HepG2 (cell line): ENCODE measurements at regions not wholly inside any gene's neighbourhood (a gene's known extent, or its start where the extent isn't known, plus 50 kb on each side); places are given as distances from the start of the nearest gene placed in this dataset.

Experiments used
- ATAC-seq: fragments of 200-7000 bp; cut with Tn5 transposase; 3 replicates; pipeline ENCODE4 v1.9.1; 2020; ENCODE audit warnings: mild to moderate bottlenecking, moderate library complexity
- BruUV-seq: library from RNA; stranded (reverse); fragments of 400-500 nt; replicated peaks from 2 replicates; lab custom pipeline; 2021; lab: Mats Ljungman, UMichigan
- CTCF ChIA-PET: fragments of 300-600 bp; formaldehyde crosslinking; extraction: SDS; loops from one replicate; lab custom pipeline; 2021; ENCODE audit warnings: low total read pairs, inconsistent platforms, low intra/inter-chr PET ratio; lab: Yijun Ruan, JAX
- POLR2A ChIA-PET: fragments of 350-600 bp; sonication (Branson Sonifier 250); formaldehyde crosslinking; loops from one replicate; lab custom pipeline; 2020; ENCODE audit warnings: antibody characterized with exemption, inconsistent platforms; lab: Yijun Ruan, JAX
- DNase-seq: peaks from one replicate; pipeline ENCODE4 v3.0.0-alpha.2; 2015; ENCODE audit warnings: low spot score
- FAIRE-seq: peaks from 3 replicates; lab custom pipeline; 2011; peaks lifted over from hg19 to GRCh38; lab: Jason Lieb, UNC
- H2AFZ ChIP-seq: one replicate; pipeline ENCODE4 v1.6.1; 2011; ENCODE audit warnings: low read length, inconsistent platforms
- H3K27ac ChIP-seq: fragments of 300-600 bp; 3 replicates; pipeline ENCODE4 v1.8.0; 2011; ENCODE audit warnings: mixed run types, mild to moderate bottlenecking, mixed read lengths, low read length, inconsistent platforms; ENCODE audit not compliant: insufficient read depth; ENCODE audit errors: extremely low read length
- H3K27me3 ChIP-seq, 2 experiments: fragments of 200-600 bp in 1 of 2; 2 replicates in 1 of 2; 3 replicates in 1 of 2; pipeline versions ENCODE4 v1.6.0 to v1.8.0; 2011; ENCODE audit warnings: low read length in 2 of 2, mild to moderate bottlenecking in 2 of 2, moderate library complexity in 2 of 2, inconsistent platforms in 1 of 2; ENCODE audit not compliant: insufficient read depth in 2 of 2, control insufficient read depth in 1 of 2
- H3K36me3 ChIP-seq, 2 experiments: fragments of 200-600 bp in 1 of 2; replicated peaks in 1 of 2; 2 replicates in 1 of 2; 3 replicates in 1 of 2; pipeline versions ENCODE4 v1.5.1 to v1.8.0; 2011; ENCODE audit warnings: low read length in 2 of 2, inconsistent platforms in 1 of 2; ENCODE audit not compliant: insufficient read depth in 2 of 2, control insufficient read depth in 1 of 2
- H3K4me1 ChIP-seq: 2 replicates; pipeline ENCODE4 v1.5.1; 2012; ENCODE audit warnings: low read length, inconsistent platforms; ENCODE audit not compliant: insufficient read depth
- H3K4me2 ChIP-seq: 2 replicates; pipeline ENCODE4 v1.6.0; 2011; ENCODE audit warnings: low read depth, low read length, inconsistent platforms
- H3K4me3 ChIP-seq, 3 experiments: fragments of 200-600 bp in 1 of 3; sonication (generic), shearing (Covaris generic) in 1 of 3; replicated peaks in 1 of 3; 2 replicates each; pipeline ENCODE4 v1.5.1; 2011 to 2016; ENCODE audit warnings: low read length in 3 of 3, inconsistent platforms in 2 of 3, low read depth in 2 of 3, mild to moderate bottlenecking in 2 of 3, control low read depth in 1 of 3, mixed read lengths in 1 of 3; ENCODE audit not compliant: insufficient read depth in 1 of 3
- H3K79me2 ChIP-seq: one replicate; pipeline ENCODE4 v1.6.1; 2011; ENCODE audit warnings: low read length, inconsistent platforms; ENCODE audit not compliant: insufficient read depth
- H3K9ac ChIP-seq: 2 replicates; pipeline ENCODE4 v1.6.0; 2011; ENCODE audit warnings: mild to moderate bottlenecking, low read depth, low read length, inconsistent platforms; ENCODE audit not compliant: insufficient read depth
- H3K9me3 ChIP-seq: 2 replicates; pipeline ENCODE4 v1.5.1; 2012; ENCODE audit warnings: mild to moderate bottlenecking, low read length
- H4K20me1 ChIP-seq: 2 replicates; pipeline ENCODE4 v1.6.0; 2011; ENCODE audit warnings: inconsistent platforms, mild to moderate bottlenecking, low read length, moderate library complexity; ENCODE audit not compliant: insufficient read depth
- CEBPG ChIP-seq: IDR thresholded peaks from 2 replicates; pipeline ENCODE4 v1.6.1; 2016
- GATAD2A ChIP-seq: IDR thresholded peaks from 2 replicates; pipeline ENCODE4 v1.6.1; 2016
- MAFG ChIP-seq: sonication (generic); formaldehyde crosslinking; IDR thresholded peaks from 2 replicates; pipeline ENCODE4 v1.5.1; 2020; ENCODE audit warnings: mild to moderate bottlenecking, missing genetic modification reagents
- PCBP2 ChIP-seq: fragments of 200-400 bp; formaldehyde crosslinking; optimal IDR thresholded peaks from 2 replicates; pipeline ENCODE3; 2018; ENCODE audit warnings: low read length, low read depth; ENCODE audit not compliant: poor library complexity, severe bottlenecking
- PHF8 ChIP-seq: sonication (generic); formaldehyde crosslinking; IDR thresholded peaks from 2 replicates; pipeline ENCODE4 v1.5.0; 2020; ENCODE audit warnings: missing genetic modification reagents
- PLRG1 ChIP-seq: fragments of 450-650 bp; conservative IDR thresholded peaks from 2 replicates; pipeline ENCODE4 v1.6.1; 2016
- RBFOX2 ChIP-seq: fragments of 200-400 bp; formaldehyde crosslinking; IDR thresholded peaks from 2 replicates; pipeline ENCODE4 v1.6.1; 2017; ENCODE audit warnings: low read depth, mild to moderate bottlenecking, low read length
- RELA ChIP-seq: sonication (generic); formaldehyde crosslinking; IDR thresholded peaks from 2 replicates; pipeline ENCODE4 v1.4.0; 2020; ENCODE audit warnings: missing genetic modification reagents
- SOX6 ChIP-seq, 2 experiments: fragments of 450-650 bp in 1 of 2; sonication (generic) in 1 of 2; formaldehyde crosslinking in 1 of 2; IDR thresholded peaks; 2 replicates each; pipeline versions ENCODE4 v1.4.0 to v1.6.1; 2017 to 2020; ENCODE audit warnings: antibody characterized with exemption in 1 of 2, mild to moderate bottlenecking in 1 of 2, missing genetic modification reagents in 1 of 2
- ZC3H13 ChIP-seq: sonication (generic); formaldehyde crosslinking; IDR thresholded peaks from 2 replicates; pipeline ENCODE4 v1.8.1; 2023; ENCODE audit warnings: mild to moderate bottlenecking, missing genetic modification reagents, moderate library complexity
- ZNF235 ChIP-seq: sonication (generic); formaldehyde crosslinking; IDR thresholded peaks from 2 replicates; pipeline ENCODE4 v1.8.1; 2023; ENCODE audit warnings: mild to moderate bottlenecking, missing genetic modification reagents, borderline replicate concordance
- ZNF605 ChIP-seq: sonication (generic); formaldehyde crosslinking; IDR thresholded peaks from 2 replicates; pipeline ENCODE4 v1.8.0; 2022; ENCODE audit warnings: mild to moderate bottlenecking, missing genetic modification reagents
- ZNF772 ChIP-seq: sonication (generic); formaldehyde crosslinking; IDR thresholded peaks from 2 replicates; pipeline ENCODE4 v1.5.0; 2020; ENCODE audit warnings: mild to moderate bottlenecking, missing genetic modification reagents
- WGBS: methylation state at CpG from one replicate; pipeline ENCODE4 v1.1.6; 2017; ENCODE audit warnings: low lambda C conversion rate; 5-methylcytosine and 5-hydroxymethylcytosine counted together
- in situ Hi-C: cut with HindIII; loops from 2 replicates; pipeline ENCODE4 v1.10.0; 2017; ENCODE audit warnings: low pct_unique_long_range_greater_than_20kb; ENCODE audit not compliant: extremely low pct_ligation_motif_present
- intact Hi-C: fragments of 100-400 bp; cut with micrococcal nuclease; formaldehyde crosslinking; loops from one replicate; pipeline ENCODE4 v1.10.0; 2022; ENCODE audit not compliant: unreplicated experiment
- TF ChIP-seq, protein P1 (sequence below): sonication (generic); formaldehyde crosslinking; IDR thresholded peaks from 2 replicates; pipeline ENCODE4 v1.4.0; 2020; ENCODE audit warnings: low read depth, mild to moderate bottlenecking, missing genetic modification reagents
- TF ChIP-seq, protein P2 (sequence below): IDR thresholded peaks from 2 replicates; pipeline ENCODE4 v1.6.1; 2016; ENCODE audit warnings: missing genetic modification reagents, missing compliant biosample characterization
- TF ChIP-seq, protein P3 (sequence below): sonication (generic); formaldehyde crosslinking; IDR thresholded peaks from 2 replicates; pipeline ENCODE4 v1.4.0; 2020; ENCODE audit warnings: low read depth, mild to moderate bottlenecking, missing genetic modification reagents
- TF ChIP-seq, protein P4 (sequence below): sonication (generic); formaldehyde crosslinking; IDR thresholded peaks from 2 replicates; pipeline ENCODE4 v1.8.1; 2022; ENCODE audit warnings: mild to moderate bottlenecking, missing genetic modification reagents
- TF ChIP-seq, protein P5 (sequence below): sonication (generic); formaldehyde crosslinking; IDR thresholded peaks from 2 replicates; pipeline ENCODE4 v1.5.1; 2020; ENCODE audit warnings: missing genetic modification reagents, mild to moderate bottlenecking, borderline replicate concordance

DNA sequence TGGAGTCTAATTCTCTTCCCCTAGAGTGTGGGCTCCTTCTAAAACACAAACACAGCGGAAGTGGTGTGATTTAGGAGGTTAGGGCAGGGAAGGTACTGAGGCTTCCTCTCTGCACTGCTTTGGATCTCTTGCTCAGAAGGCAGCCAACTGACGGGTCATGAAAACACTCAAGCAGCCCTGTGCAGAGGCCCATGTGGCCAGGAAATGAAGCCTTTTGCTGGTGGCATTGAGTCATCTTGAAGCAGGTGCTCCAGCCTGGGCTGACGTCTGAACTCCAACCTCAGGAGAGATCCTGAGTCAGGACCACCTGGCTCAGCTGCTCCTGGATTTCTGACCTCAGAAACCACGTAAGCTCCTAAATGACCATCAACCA is 72.9 kb downstream of the MRM1 start:
- H3K27me3 ChIP-seq, result peaks cover 2 to 22% of the 10 kb centered on the region in 2 experiments; a peak in 2 of 5 replicates
- WGBS, result 5% methylated on average over 4 of the region's 4 CpGs
- no peak for ATAC-seq
- in situ Hi-C loops, result no loop called here
- DNase-seq, result no peak
- H4K20me1 ChIP-seq, result no peaks in the 10 kb centered on the region
- H3K4me3 ChIP-seq, result no peak overlapping the region
- POLR2A ChIA-PET, result interaction anchor here (0.6 kb wide), 1 partner anchor 130 kb away, joined by 3 read pairs; no protein-coding TSS in a partner anchor
- no peaks in the 10 kb centered on the region for H3K4me1 ChIP-seq
- FAIRE-seq, result no peak
- no peak overlapping the region for H3K9ac ChIP-seq
- no peak for TF ChIP-seq RBFOX2
- TF ChIP-seq ZC3H13, result no peak
- TF ChIP-seq, protein P1, sequence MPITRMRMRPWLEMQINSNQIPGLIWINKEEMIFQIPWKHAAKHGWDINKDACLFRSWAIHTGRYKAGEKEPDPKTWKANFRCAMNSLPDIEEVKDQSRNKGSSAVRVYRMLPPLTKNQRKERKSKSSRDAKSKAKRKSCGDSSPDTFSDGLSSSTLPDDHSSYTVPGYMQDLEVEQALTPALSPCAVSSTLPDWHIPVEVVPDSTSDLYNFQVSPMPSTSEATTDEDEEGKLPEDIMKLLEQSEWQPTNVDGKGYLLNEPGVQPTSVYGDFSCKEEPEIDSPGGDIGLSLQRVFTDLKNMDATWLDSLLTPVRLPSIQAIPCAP (CRISPR knock-in tag), result no peak
- no peak for TF ChIP-seq ZNF235 (CRISPR knock-in tag)
- no peak for TF ChIP-seq MAFG
- TF ChIP-seq PHF8 (CRISPR knock-in tag), result no peak
- TF ChIP-seq, protein P2, sequence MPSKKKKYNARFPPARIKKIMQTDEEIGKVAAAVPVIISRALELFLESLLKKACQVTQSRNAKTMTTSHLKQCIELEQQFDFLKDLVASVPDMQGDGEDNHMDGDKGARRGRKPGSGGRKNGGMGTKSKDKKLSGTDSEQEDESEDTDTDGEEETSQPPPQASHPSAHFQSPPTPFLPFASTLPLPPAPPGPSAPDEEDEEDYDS (CRISPR knock-in tag), result no peak
- no peak for TF ChIP-seq GATAD2A (CRISPR knock-in tag)
- TF ChIP-seq ZNF605 (CRISPR knock-in tag), result no peak
- TF ChIP-seq SOX6 (IDR thresholded peaks at IDR 0.05), result no peak
- TF ChIP-seq SOX6 (CRISPR knock-in tag; IDR thresholded peaks at IDR 0.05), result no peak
- no peak for TF ChIP-seq RELA (CRISPR knock-in tag)
- no peak for TF ChIP-seq PLRG1
- TF ChIP-seq, protein P3, sequence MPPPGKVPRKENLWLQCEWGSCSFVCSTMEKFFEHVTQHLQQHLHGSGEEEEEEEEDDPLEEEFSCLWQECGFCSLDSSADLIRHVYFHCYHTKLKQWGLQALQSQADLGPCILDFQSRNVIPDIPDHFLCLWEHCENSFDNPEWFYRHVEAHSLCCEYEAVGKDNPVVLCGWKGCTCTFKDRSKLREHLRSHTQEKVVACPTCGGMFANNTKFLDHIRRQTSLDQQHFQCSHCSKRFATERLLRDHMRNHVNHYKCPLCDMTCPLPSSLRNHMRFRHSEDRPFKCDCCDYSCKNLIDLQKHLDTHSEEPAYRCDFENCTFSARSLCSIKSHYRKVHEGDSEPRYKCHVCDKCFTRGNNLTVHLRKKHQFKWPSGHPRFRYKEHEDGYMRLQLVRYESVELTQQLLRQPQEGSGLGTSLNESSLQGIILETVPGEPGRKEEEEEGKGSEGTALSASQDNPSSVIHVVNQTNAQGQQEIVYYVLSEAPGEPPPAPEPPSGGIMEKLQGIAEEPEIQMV (CRISPR knock-in tag), result no peak
- TF ChIP-seq, protein P4, sequence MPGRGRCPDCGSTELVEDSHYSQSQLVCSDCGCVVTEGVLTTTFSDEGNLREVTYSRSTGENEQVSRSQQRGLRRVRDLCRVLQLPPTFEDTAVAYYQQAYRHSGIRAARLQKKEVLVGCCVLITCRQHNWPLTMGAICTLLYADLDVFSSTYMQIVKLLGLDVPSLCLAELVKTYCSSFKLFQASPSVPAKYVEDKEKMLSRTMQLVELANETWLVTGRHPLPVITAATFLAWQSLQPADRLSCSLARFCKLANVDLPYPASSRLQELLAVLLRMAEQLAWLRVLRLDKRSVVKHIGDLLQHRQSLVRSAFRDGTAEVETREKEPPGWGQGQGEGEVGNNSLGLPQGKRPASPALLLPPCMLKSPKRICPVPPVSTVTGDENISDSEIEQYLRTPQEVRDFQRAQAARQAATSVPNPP, result no peak
- TF ChIP-seq PCBP2, result no peak
- TF ChIP-seq, protein P5, sequence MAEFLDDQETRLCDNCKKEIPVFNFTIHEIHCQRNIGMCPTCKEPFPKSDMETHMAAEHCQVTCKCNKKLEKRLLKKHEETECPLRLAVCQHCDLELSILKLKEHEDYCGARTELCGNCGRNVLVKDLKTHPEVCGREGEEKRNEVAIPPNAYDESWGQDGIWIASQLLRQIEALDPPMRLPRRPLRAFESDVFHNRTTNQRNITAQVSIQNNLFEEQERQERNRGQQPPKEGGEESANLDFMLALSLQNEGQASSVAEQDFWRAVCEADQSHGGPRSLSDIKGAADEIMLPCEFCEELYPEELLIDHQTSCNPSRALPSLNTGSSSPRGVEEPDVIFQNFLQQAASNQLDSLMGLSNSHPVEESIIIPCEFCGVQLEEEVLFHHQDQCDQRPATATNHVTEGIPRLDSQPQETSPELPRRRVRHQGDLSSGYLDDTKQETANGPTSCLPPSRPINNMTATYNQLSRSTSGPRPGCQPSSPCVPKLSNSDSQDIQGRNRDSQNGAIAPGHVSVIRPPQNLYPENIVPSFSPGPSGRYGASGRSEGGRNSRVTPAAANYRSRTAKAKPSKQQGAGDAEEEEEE, result no peak
- TF ChIP-seq CEBPG (CRISPR knock-in tag), result no peak
- no peak for TF ChIP-seq ZNF772 (CRISPR knock-in tag)
- BruUV-seq, result no TSS peak
- H3K4me2 ChIP-seq, result no peak overlapping the region
- intact Hi-C loops, result no loop called here
- CTCF ChIA-PET, result no interaction called here
- H3K36me3 ChIP-seq, result no peaks in the 10 kb centered on the region
- no peaks in the 10 kb centered on the region for H3K79me2 ChIP-seq
- no peak overlapping the region for H2AFZ ChIP-seq
- no peak overlapping the region for H3K27ac ChIP-seq
- H3K9me3 ChIP-seq, result no peaks in the 10 kb centered on the region
